ENCODE measurements at regions not wholly inside any gene's neighbourhood (a gene's known extent, or its start where the extent isn't known, plus 50 kb on each side); places are given as distances from the start of the nearest gene placed in this dataset.

DNA sequence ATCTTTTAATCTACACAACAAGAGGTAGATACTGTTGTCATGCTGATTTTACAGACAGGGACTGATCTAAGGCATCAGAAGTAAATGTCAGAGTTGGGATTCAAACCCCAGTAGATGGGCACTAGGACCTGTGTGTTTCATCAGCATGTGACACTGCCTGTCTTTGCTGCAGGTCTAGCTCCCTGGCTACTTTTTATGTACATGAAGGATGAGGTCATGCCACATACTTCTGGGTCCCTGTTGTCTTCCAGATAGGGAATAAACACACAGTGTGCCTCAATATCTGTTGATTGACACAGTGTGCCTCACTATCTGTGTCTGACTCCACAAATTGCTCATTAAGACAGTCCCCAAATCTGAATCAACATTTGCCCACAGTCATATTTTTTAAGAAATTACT, 106.9 kb downstream of the TFAP2B start:
- TF ChIP-seq POLR2A (IDR thresholded peaks at IDR 0.05; ENCODE audit: low read length): no peak
- no peak for TF ChIP-seq GATA1 (IDR thresholded peaks at IDR 0.05; ENCODE audit: low read depth, low read length)

All from erythroblast (primary cell).